Loucy (cell line): ENCODE measurements at regions not wholly inside any gene's neighbourhood (a gene's known extent, or its start where the extent isn't known, plus 50 kb on each side); places are given as distances from the start of the nearest gene placed in this dataset.

ENCODE experiments used
- EZH2phosphoT487 ChIP-seq: fragments of 200-600 bp; IDR thresholded peaks from 2 replicates; pipeline ENCODE4 v1.6.1; 2018; ENCODE audit warnings: antibody characterized with exemption, mild to moderate bottlenecking, moderate library complexity, borderline replicate concordance
- TF ChIP-seq, protein P1 (sequence below): fragments of 200-600 bp; sonication (generic); conservative IDR thresholded peaks from 2 replicates; pipeline ENCODE4 v1.5.1; 2014; ENCODE audit warnings: mild to moderate bottlenecking, antibody characterized with exemption, low read length

DNA sequence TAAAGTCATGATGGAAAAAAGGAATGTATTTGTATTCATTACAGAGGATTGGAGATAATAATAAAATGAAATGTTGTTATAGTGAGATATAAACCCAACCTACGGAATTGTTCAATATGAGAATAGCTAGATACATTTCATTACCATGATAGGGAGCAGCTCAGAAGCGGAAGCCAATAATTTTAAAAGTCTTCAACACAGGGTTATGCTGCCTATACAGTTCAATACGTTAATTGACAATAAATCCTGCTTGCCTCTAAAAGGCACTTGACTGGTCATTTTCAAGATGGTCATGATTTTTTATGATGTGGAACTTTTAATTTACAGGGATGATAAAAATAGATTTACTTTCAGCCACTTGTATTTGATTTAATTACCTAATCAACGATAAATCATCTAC is 506.8 kb downstream of the TMEM114 start:
- TF ChIP-seq, protein P1, sequence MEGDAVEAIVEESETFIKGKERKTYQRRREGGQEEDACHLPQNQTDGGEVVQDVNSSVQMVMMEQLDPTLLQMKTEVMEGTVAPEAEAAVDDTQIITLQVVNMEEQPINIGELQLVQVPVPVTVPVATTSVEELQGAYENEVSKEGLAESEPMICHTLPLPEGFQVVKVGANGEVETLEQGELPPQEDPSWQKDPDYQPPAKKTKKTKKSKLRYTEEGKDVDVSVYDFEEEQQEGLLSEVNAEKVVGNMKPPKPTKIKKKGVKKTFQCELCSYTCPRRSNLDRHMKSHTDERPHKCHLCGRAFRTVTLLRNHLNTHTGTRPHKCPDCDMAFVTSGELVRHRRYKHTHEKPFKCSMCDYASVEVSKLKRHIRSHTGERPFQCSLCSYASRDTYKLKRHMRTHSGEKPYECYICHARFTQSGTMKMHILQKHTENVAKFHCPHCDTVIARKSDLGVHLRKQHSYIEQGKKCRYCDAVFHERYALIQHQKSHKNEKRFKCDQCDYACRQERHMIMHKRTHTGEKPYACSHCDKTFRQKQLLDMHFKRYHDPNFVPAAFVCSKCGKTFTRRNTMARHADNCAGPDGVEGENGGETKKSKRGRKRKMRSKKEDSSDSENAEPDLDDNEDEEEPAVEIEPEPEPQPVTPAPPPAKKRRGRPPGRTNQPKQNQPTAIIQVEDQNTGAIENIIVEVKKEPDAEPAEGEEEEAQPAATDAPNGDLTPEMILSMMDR, result no peak
- no peak for TF ChIP-seq EZH2phosphoT487
